ENCODE measurements at regions not wholly inside any gene's neighbourhood (a gene's known extent, or its start where the extent isn't known, plus 50 kb on each side); places are given as distances from the start of the nearest gene placed in this dataset.

GRCh38 chr4:26257850-26258249 is 63.0 kb upstream of the RBPJ start:
- no peaks in the 10 kb centered on the region for H4K20me1 ChIP-seq (ENCODE audit: insufficient read depth, poor library complexity, severe bottlenecking)
- TF ChIP-seq CTCF (IDR thresholded peaks at IDR 0.05; ENCODE audit: poor library complexity): no peak
- no peak for TF ChIP-seq EZH2phosphoT487 (IDR thresholded peaks at IDR 0.05; ENCODE audit: low read depth, severe bottlenecking, unreplicated experiment)
- TF ChIP-seq EZH2 (IDR thresholded peaks at IDR 0.05; ENCODE audit: borderline replicate concordance): no peak
- no peaks in the 10 kb centered on the region for H3K9me2 ChIP-seq (replicated peaks; ENCODE audit: insufficient read depth)
- no peak overlapping the region for H3K4me3 ChIP-seq
- H3K9me3 ChIP-seq (ENCODE audit: low read depth): no peaks in the 10 kb centered on the region
- H2AFZ ChIP-seq: no peak overlapping the region
- WGBS (ENCODE audit: low lambda C conversion rate, missing lambda C conversion rate): 97% methylated on average over 2 of the region's 2 CpGs
- H3K4me1 ChIP-seq (ENCODE audit: insufficient read depth): peaks cover 2% of the 10 kb centered on the region
- H3K36me3 ChIP-seq (replicated peaks; ENCODE audit: insufficient read depth, low read depth): no peaks in the 10 kb centered on the region
- no peaks in the 10 kb centered on the region for H3K27me3 ChIP-seq
- no peaks in the 10 kb centered on the region for H3K79me2 ChIP-seq
- H3K27ac ChIP-seq: no peak overlapping the region
- no peak overlapping the region for H3K4me2 ChIP-seq
- DNase-seq (ENCODE audit: low spot score): no peak

- no peaks in the 10 kb centered on the region for H3K4me1 ChIP-seq (ENCODE audit: insufficient read depth)
- 76% methylated on average over 2 of the region's 2 CpGs for WGBS (ENCODE audit: low lambda C conversion rate, missing lambda C conversion rate)
- no peaks in the 10 kb centered on the region for H3K79me2 ChIP-seq
- H3K9me2 ChIP-seq (replicated peaks; ENCODE audit: insufficient read depth): no peaks in the 10 kb centered on the region
- no peak overlapping the region for H3K4me2 ChIP-seq
- no peaks in the 10 kb centered on the region for H3K9me3 ChIP-seq (ENCODE audit: low read depth)
- H2AFZ ChIP-seq: no peak overlapping the region
- no peaks in the 10 kb centered on the region for H4K20me1 ChIP-seq (ENCODE audit: insufficient read depth, poor library complexity, severe bottlenecking)
- DNase-seq (ENCODE audit: low spot score): no peak
- H3K27me3 ChIP-seq: no peaks in the 10 kb centered on the region
- no peak overlapping the region for H3K27ac ChIP-seq
- TF ChIP-seq EZH2 (IDR thresholded peaks at IDR 0.05; ENCODE audit: borderline replicate concordance) (no peak), EZH2phosphoT487 (IDR thresholded peaks at IDR 0.05; ENCODE audit: low read depth, severe bottlenecking, unreplicated experiment) (no peak)
- H3K36me3 ChIP-seq (replicated peaks; ENCODE audit: insufficient read depth, low read depth): no peaks in the 10 kb centered on the region
- no peak overlapping the region for H3K4me3 ChIP-seq
Observed at GRCh38 chr4:26260571-26260970, 60.2 kb upstream of the RBPJ start.

- Histone ChIP-seq H3K27me3 (no peaks in the 10 kb centered on the region), H3K4me2 (no peak overlapping the region), H2AFZ (no peak overlapping the region), H3K9me3 (ENCODE audit: low read depth) (no peaks in the 10 kb centered on the region), H3K36me3 (replicated peaks; ENCODE audit: insufficient read depth, low read depth) (no peaks in the 10 kb centered on the region), H3K79me2 (no peaks in the 10 kb centered on the region), H3K9me2 (replicated peaks; ENCODE audit: insufficient read depth) (no peaks in the 10 kb centered on the region), H3K4me1 (ENCODE audit: insufficient read depth) (no peaks in the 10 kb centered on the region), H4K20me1 (ENCODE audit: insufficient read depth, poor library complexity, severe bottlenecking) (no peaks in the 10 kb centered on the region), H3K27ac (no peak overlapping the region), H3K4me3 (no peak overlapping the region)
- no peak for DNase-seq (ENCODE audit: low spot score)
- 88% methylated on average over 2 of the region's 2 CpGs for WGBS (ENCODE audit: low lambda C conversion rate, missing lambda C conversion rate)
- TF ChIP-seq CTCF (IDR thresholded peaks at IDR 0.05; ENCODE audit: poor library complexity) (no peak), EZH2 (IDR thresholded peaks at IDR 0.05; ENCODE audit: borderline replicate concordance) (no peak)
Observed at GRCh38 chr4:26261405-26261804, 59.4 kb upstream of the RBPJ start.

- no peaks in the 10 kb centered on the region for H3K9me2 ChIP-seq (replicated peaks; ENCODE audit: insufficient read depth)
- H3K79me2 ChIP-seq: no peaks in the 10 kb centered on the region
- no peaks in the 10 kb centered on the region for H3K36me3 ChIP-seq (replicated peaks; ENCODE audit: insufficient read depth, low read depth)
- H3K4me3 ChIP-seq: no peak overlapping the region
- DNase-seq (ENCODE audit: low spot score): peak; percentile 16
- no peak overlapping the region for H3K27ac ChIP-seq
- no peaks in the 10 kb centered on the region for H3K9me3 ChIP-seq (ENCODE audit: low read depth)
- WGBS (ENCODE audit: low lambda C conversion rate, missing lambda C conversion rate): 74% methylated on average over 5 of the region's 5 CpGs
- TF ChIP-seq EZH2 (IDR thresholded peaks at IDR 0.05; ENCODE audit: borderline replicate concordance) (no peak), CTCF (IDR thresholded peaks at IDR 0.05; ENCODE audit: poor library complexity) (no peak), EZH2phosphoT487 (IDR thresholded peaks at IDR 0.05; ENCODE audit: low read depth, severe bottlenecking, unreplicated experiment) (no peak)
- no peaks in the 10 kb centered on the region for H3K27me3 ChIP-seq
- no peak overlapping the region for H3K4me2 ChIP-seq
- no peaks in the 10 kb centered on the region for H3K4me1 ChIP-seq (ENCODE audit: insufficient read depth)
- H2AFZ ChIP-seq: no peak overlapping the region
- H4K20me1 ChIP-seq (ENCODE audit: insufficient read depth, poor library complexity, severe bottlenecking): no peaks in the 10 kb centered on the region
Observed at GRCh38 chr4:26263165-26263564, 57.6 kb upstream of the RBPJ start.

All from hepatocyte (in vitro differentiated cells).